H9 (cell line): ENCODE measurements at regions not wholly inside any gene's neighbourhood (a gene's known extent, or its start where the extent isn't known, plus 50 kb on each side); places are given as distances from the start of the nearest gene placed in this dataset.

ENCODE experiments used
- DNase-seq: peaks from one replicate; pipeline ENCODE4 v3.0.0-alpha.2; 2017
- H2AFZ ChIP-seq: one replicate; pipeline ENCODE4 v1.6.1; 2013; ENCODE audit warnings: mild to moderate bottlenecking, low read length, control low read depth, moderate library complexity
- H2AK5ac ChIP-seq: 2 replicates; pipeline ENCODE4 v1.6.1; 2013; ENCODE audit warnings: low read length, control low read depth, mixed read lengths; ENCODE audit not compliant: insufficient read length
- H2BK120ac ChIP-seq: one replicate; pipeline ENCODE4 v1.6.1; 2013; ENCODE audit warnings: low read depth, mild to moderate bottlenecking, low read length, control low read depth, inconsistent platforms; ENCODE audit not compliant: poor library complexity, severe bottlenecking
- H2BK12ac ChIP-seq: 2 replicates; pipeline ENCODE4 v1.6.1; 2013; ENCODE audit warnings: low read length, control low read depth, mixed read lengths, low read depth; ENCODE audit not compliant: insufficient read length
- H2BK15ac ChIP-seq: 2 replicates; pipeline ENCODE4 v1.6.1; 2013; ENCODE audit warnings: low read depth, low read length, control low read depth
- H2BK20ac ChIP-seq: one replicate; pipeline ENCODE4 v1.6.1; 2013; ENCODE audit warnings: low read depth, mild to moderate bottlenecking, low read length, control low read depth, inconsistent platforms; ENCODE audit not compliant: poor library complexity, severe bottlenecking
- H2BK5ac ChIP-seq: 2 replicates; pipeline ENCODE4 v1.6.1; 2013; ENCODE audit warnings: low read length, control low read depth, mixed read lengths; ENCODE audit not compliant: insufficient read length
- H3K14ac ChIP-seq: 2 replicates; pipeline ENCODE4 v1.6.1; 2013; ENCODE audit warnings: low read length, control low read depth; ENCODE audit not compliant: insufficient read depth
- H3K18ac ChIP-seq: 2 replicates; pipeline ENCODE4 v1.6.1; 2013; ENCODE audit warnings: low read depth, mild to moderate bottlenecking, mixed read lengths, low read length, control low read depth; ENCODE audit not compliant: insufficient read length
- H3K23ac ChIP-seq: 2 replicates; pipeline ENCODE4 v1.6.1; 2013; ENCODE audit warnings: low read length, control low read depth, mixed read lengths, low read depth; ENCODE audit not compliant: insufficient read length
- H3K23me2 ChIP-seq: 2 replicates; pipeline ENCODE4 v1.6.1; 2013; ENCODE audit warnings: low read depth, mild to moderate bottlenecking, mixed read lengths, low read length, control low read depth; ENCODE audit not compliant: insufficient read length, poor library complexity, severe bottlenecking
- H3K27ac ChIP-seq: 2 replicates; pipeline ENCODE4 v1.5.1; 2013; ENCODE audit warnings: low read length, control low read depth, mixed read lengths, low read depth; ENCODE audit not compliant: insufficient read length
- H3K27me3 ChIP-seq: 2 replicates; pipeline ENCODE4 v1.6.1; 2013; ENCODE audit warnings: low read length, control low read depth, inconsistent platforms; ENCODE audit not compliant: insufficient read depth
- H3K4ac ChIP-seq: 2 replicates; pipeline ENCODE4 v1.6.1; 2013; ENCODE audit warnings: low read depth, mild to moderate bottlenecking, control low read depth, inconsistent platforms, low read length, moderate library complexity
- H3K4me1 ChIP-seq: 2 replicates; pipeline ENCODE4 v1.6.1; 2013; ENCODE audit warnings: low read length, control low read depth, inconsistent platforms; ENCODE audit not compliant: insufficient read depth
- H3K4me2 ChIP-seq: 2 replicates; pipeline ENCODE4 v1.6.1; 2013; ENCODE audit warnings: low read length, control low read depth, mixed read lengths; ENCODE audit not compliant: insufficient read length, insufficient read depth
- H3K56ac ChIP-seq: 2 replicates; pipeline ENCODE4 v1.6.1; 2013; ENCODE audit warnings: low read depth, mild to moderate bottlenecking, mixed read lengths, low read length, control low read depth; ENCODE audit not compliant: insufficient read length
- H3K79me1 ChIP-seq: 2 replicates; pipeline ENCODE4 v1.6.1; 2013; ENCODE audit warnings: low read depth, mild to moderate bottlenecking, moderate library complexity, low read length, control low read depth, inconsistent platforms; ENCODE audit not compliant: insufficient read depth, poor library complexity, severe bottlenecking
- H3K79me2 ChIP-seq: 2 replicates; pipeline ENCODE4 v1.6.1; 2013; ENCODE audit warnings: low read length, control low read depth, inconsistent platforms; ENCODE audit not compliant: insufficient read depth
- H3K9ac ChIP-seq: 2 replicates; pipeline ENCODE4 v1.6.1; 2013; ENCODE audit warnings: low read length, control low read depth, mixed read lengths; ENCODE audit not compliant: insufficient read length; ENCODE audit errors: extremely low read depth
- H3K9me3 ChIP-seq: one replicate; pipeline ENCODE4 v1.6.1; 2013; ENCODE audit warnings: low read depth, low read length, inconsistent platforms; ENCODE audit not compliant: control insufficient read depth
- H3T11ph ChIP-seq: one replicate; pipeline ENCODE4 v1.6.1; 2013; ENCODE audit warnings: mild to moderate bottlenecking, low read length, control low read depth, inconsistent platforms
- H4K20me1 ChIP-seq: one replicate; pipeline ENCODE4 v1.6.1; 2013; ENCODE audit not compliant: control insufficient read depth, insufficient read length, insufficient read depth
- H4K5ac ChIP-seq: 2 replicates; pipeline ENCODE4 v1.6.1; 2013; ENCODE audit warnings: low read depth, mild to moderate bottlenecking, mixed read lengths, low read length, control low read depth; ENCODE audit not compliant: insufficient read length
- H4K8ac ChIP-seq: replicated peaks from 2 replicates; pipeline ENCODE4 v1.6.1; 2013; ENCODE audit warnings: low read length, control low read depth, mixed read lengths, low read depth; ENCODE audit not compliant: insufficient read length
- H4K91ac ChIP-seq: 2 replicates; pipeline ENCODE4 v1.6.1; 2013; ENCODE audit warnings: low read depth, mild to moderate bottlenecking, moderate library complexity, mixed read lengths, low read length, control low read depth; ENCODE audit not compliant: insufficient read length
- H3K27ac Mint-ChIP-seq, 3 experiments: 2 replicates in 2 of 3; 3 replicates in 1 of 3; pipeline ENCODE4 v1.8.0; 2020 to 2021; ENCODE audit warnings: mixed read lengths in 3 of 3, mild to moderate bottlenecking in 1 of 3, moderate library complexity in 1 of 3
- H3K27me3 Mint-ChIP-seq: 2 replicates; pipeline ENCODE4 v1.8.0; 2021; ENCODE audit warnings: low read depth, mild to moderate bottlenecking, moderate library complexity, mixed read lengths
- H3K36me3 Mint-ChIP-seq, 3 experiments: 2 replicates in 2 of 3; 3 replicates in 1 of 3; pipeline ENCODE4 v1.8.0; 2020 to 2021; ENCODE audit warnings: low read depth in 3 of 3, mixed read lengths in 3 of 3; ENCODE audit not compliant: insufficient read depth in 1 of 3
- H3K4me1 Mint-ChIP-seq, 2 experiments: 2 replicates each; pipeline ENCODE4 v1.8.0; 2020; ENCODE audit warnings: mixed read lengths in 2 of 2
- H3K4me3 Mint-ChIP-seq, 2 experiments: 2 replicates in 1 of 2; 3 replicates in 1 of 2; pipeline ENCODE4 v1.8.0; 2020 to 2021; ENCODE audit warnings: mild to moderate bottlenecking in 2 of 2, mixed read lengths in 2 of 2, moderate library complexity in 1 of 2
- H3K9me3 Mint-ChIP-seq, 2 experiments: 2 replicates in 1 of 2; 3 replicates in 1 of 2; pipeline ENCODE4 v1.8.0; 2020; ENCODE audit warnings: mild to moderate bottlenecking in 2 of 2, mixed read lengths in 2 of 2, moderate library complexity in 1 of 2
- CTCF ChIP-seq: fragments of 200-600 bp; sonication (generic); conservative IDR thresholded peaks from 3 replicates; pipeline ENCODE4 v1.8.0; 2021; ENCODE audit warnings: antibody characterized with exemption, mild to moderate bottlenecking
- WGBS: extraction: QIAGEN DNeasy Blood & Tissue Kit; methylation state at CpG from one replicate; pipeline ENCODE4 v1.1.7; 2013; ENCODE audit warnings: missing lambda C conversion rate, low lambda C conversion rate, mixed read lengths; ENCODE audit not compliant: insufficient read length; ENCODE audit errors: extremely low coverage; 5-methylcytosine and 5-hydroxymethylcytosine counted together

GRCh38 chr10:8146650-8147049 lies 92.2 kb downstream of the GATA3 start:
- no peak for TF ChIP-seq CTCF
- H2BK5ac ChIP-seq, result no peak overlapping the region
- H3K79me1 ChIP-seq, result no peaks in the 10 kb centered on the region
- no peaks in the 10 kb centered on the region for H3K4me1 ChIP-seq
- no peaks in the 10 kb centered on the region for H3K23me2 ChIP-seq
- H2BK20ac ChIP-seq, result no peak overlapping the region
- H3K4ac ChIP-seq, result no peak overlapping the region
- H4K8ac ChIP-seq, result no peak overlapping the region
- H4K20me1 ChIP-seq, result no peaks in the 10 kb centered on the region
- H3K14ac ChIP-seq, result no peak overlapping the region
- no peak overlapping the region for H2BK12ac ChIP-seq
- H3K27me3 Mint-ChIP-seq, result peaks cover 8% of the 10 kb centered on the region
- no peak overlapping the region for H3K4me2 ChIP-seq
- H3K27ac ChIP-seq, result no peak overlapping the region
- no peak overlapping the region for H3K18ac ChIP-seq
- no peak overlapping the region for H3K4me3 Mint-ChIP-seq
- H3K23ac ChIP-seq, result no peak overlapping the region
- DNase-seq, result no peak
- no peaks in the 10 kb centered on the region for H3K27me3 ChIP-seq
- no peaks in the 10 kb centered on the region for H3K9me3 ChIP-seq
- WGBS, result no CpG with 5 or more reads among the region's 9 CpGs
- no peak overlapping the region for H3T11ph ChIP-seq
- no peaks in the 10 kb centered on the region for H3K79me2 ChIP-seq
- no peak overlapping the region for H2AFZ ChIP-seq
- H3K9ac ChIP-seq, result no peak overlapping the region
- no peak overlapping the region for H4K5ac ChIP-seq
- no peak overlapping the region for H2BK120ac ChIP-seq
- H2BK15ac ChIP-seq, result no peak overlapping the region
- H3K9me3 Mint-ChIP-seq, result no peaks in the 10 kb centered on the region
- H3K56ac ChIP-seq, result no peak overlapping the region
- H3K27ac Mint-ChIP-seq, result no peak overlapping the region
- no peak overlapping the region for H2AK5ac ChIP-seq
- peaks cover 9 to 15% of the 10 kb centered on the region in 2 experiments for H3K4me1 Mint-ChIP-seq
- H3K36me3 Mint-ChIP-seq, result no peaks in the 10 kb centered on the region
- H4K91ac ChIP-seq, result no peak overlapping the region
